GM21360 (cell line): ENCODE measurements at regions not wholly inside any gene's neighbourhood (a gene's known extent, or its start where the extent isn't known, plus 50 kb on each side); places are given as distances from the start of the nearest gene placed in this dataset.

Experiments used
- ATAC-seq: cut with Tn5 transposase; IDR thresholded peaks from one replicate; pipeline ENCODE4 v1.9.1; 2021; ENCODE audit warnings: mild to moderate bottlenecking, moderate library complexity; ENCODE audit not compliant: unreplicated experiment

DNA sequence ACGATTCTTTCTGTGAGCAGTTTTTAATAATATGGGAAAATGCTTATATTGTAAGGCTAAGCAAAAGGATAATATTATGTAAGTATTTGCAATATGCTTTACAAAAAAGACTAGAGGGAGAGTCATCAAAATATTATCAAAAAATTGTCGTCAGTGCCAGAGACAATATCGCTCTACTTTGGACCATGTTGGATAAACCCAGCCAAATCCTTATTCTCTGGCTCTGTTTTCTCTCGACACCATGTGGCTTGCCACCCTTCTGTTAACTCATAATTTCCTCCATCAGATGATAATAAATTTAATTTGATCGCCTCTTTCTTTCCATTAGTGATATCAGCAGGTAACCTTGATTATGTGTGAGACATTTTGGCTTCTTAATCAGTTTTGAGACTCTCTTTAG is 129.9 kb downstream of the CDC42EP3 start:
- ATAC-seq: no peak

DNA sequence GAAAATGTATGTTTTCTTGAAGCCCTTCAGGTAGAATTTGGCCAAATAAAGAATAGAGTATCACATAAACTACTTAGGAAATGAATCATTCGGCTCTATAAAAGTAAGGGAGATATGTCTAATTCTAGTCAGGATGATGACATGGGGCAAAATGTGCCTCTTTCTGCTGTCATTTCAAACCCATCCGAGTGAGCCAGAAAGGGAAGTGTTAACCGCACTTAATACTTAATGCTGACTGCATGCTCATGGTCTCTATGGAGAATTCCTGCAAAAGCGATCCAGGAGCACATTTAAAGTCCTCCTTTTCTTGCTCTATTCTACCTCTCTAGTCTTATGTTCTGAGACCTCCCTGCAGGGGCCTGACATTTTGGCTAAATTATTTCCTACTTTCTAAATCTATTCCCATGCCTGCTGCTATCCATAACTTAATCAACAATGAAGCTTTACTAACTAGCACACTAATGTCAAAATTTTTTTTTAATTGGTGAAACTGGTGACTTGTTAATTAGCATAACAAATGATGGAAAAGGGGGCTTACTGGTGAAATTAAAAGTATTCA is 127.4 kb downstream of the CDC42EP3 start:
- no peak for ATAC-seq

DNA sequence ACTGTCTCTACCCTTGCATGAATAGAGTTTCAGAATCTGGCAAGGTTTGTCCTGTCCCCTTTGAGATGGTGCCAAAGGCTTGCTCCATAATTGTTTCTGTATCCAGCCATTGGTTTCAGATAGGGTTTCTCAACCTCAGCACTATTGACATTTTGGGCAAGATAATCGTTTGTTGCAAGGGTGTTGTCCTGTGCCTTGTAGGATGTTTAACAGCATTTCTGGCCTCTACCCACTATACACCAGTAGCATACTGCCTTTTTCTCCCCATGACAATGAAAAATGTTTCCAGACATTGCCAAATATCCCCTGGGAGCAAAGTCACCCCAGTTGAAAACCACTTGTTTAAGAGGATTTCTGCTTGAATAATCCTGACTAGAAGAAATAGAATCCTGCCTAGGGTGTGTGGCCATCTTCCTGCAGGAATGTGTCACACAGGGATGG is 126.8 kb downstream of the CDC42EP3 start:
- no peak for ATAC-seq

DNA sequence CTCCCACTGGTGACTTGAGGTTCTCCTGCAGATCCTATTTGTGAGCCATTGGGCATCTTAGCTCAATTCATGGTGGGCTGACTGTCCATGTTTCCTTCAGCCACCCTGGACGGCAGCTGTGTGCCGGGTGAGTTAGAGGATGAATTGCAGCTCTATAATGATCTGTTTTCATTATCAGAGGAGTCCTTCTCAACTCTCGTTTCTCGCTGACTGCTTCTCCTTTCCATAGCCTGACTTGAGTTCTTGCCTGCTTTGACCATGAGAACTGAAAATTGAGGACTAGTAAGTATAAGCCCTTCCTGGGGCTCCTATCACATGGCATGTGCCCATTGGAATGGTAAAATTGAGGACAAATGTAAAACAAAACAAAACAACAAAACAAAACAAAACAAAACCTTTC is 121.8 kb downstream of the CDC42EP3 start:
- peak; percentile 53 for ATAC-seq

DNA sequence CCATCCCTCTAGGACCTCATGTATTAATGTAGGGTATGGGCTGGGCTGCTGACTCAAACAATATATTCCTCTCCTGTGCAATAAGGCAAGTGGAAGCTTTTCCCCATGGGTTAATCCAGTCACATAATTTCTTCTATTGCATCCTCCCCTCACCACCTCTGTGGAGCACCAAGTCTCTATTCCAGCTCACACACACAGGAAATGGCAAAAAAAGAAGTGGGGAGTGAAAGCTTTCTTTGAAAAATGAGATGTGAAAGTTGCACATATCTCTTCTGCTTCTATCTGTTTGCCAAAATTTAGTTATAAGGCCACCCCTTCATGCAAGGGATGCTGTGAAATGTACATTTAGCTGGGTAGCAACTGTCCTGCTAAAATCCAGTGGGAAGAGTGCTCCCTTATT is 121.3 kb downstream of the CDC42EP3 start:
- no peak for ATAC-seq

DNA sequence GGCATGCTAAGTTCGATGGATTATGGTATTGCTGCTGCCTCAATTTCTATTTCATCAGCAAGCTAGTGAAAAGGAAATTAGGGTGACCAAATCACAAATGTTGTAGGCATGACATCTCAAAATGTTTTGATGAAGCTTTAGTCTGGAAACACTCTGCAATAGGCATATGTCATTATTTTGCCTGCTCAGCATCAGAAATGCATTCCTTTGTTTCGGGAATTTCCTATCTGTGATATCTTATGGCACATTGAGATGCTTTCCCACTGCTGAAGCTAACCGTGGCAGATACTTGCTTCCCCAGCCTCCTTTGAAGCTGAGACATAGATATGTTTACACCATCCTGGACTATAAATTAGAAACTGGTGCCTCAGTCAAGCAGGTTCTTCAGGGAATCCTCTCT is 119.7 kb downstream of the CDC42EP3 start:
- no peak for ATAC-seq

DNA sequence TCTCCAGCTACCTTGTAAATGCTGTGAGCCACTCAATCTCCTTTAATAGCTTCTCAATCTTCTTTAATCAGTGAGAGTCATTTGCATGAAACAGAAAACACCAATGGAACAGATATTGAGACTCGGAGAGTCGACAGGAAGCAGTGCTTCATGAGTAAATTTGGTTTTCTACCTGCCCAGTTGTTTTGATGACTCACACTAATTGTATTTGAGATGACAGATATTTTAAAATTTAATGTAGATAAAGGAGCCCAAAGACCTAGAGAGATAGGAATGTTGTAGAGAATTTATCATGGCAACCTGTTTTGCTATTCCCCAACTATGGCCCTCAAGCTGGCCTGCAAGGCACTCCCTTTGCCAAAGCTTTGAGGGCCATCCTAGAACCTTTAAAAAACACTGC is 119.1 kb downstream of the CDC42EP3 start:
- ATAC-seq: no peak

DNA sequence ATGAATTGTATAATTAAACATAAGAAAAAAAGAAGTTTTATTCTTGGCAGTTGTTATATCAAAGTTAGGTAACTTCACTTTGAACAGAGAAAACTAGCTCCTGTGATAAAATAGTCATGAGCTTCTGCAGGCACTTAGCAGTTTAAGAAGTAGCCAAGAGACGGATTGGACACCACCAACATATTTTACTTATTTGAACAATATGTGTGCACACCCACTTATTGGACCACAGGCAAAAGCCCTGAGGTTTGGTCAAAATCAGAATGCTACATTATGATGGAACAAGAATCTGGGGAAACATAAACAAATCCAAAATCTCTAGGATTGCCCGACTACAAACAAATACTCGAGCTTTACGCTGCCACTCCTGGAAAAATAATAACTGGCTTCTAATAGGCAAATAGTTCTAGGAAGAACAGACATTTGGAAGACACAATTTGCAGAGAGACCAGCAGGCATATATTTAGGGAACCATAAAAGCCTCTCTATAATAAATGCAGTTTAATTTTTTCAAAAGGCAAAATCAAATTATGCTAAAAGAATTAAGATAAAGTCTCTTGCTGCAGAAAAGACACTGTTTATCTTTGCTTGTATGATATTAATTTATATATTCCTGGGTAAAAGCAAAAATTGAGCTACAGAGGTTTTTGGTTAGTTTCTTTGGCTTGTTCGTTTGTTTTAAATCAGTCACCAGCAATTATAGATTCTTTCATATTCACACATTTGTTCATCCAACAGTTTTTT is 117.9 kb downstream of the CDC42EP3 start:
- no peak for ATAC-seq

DNA sequence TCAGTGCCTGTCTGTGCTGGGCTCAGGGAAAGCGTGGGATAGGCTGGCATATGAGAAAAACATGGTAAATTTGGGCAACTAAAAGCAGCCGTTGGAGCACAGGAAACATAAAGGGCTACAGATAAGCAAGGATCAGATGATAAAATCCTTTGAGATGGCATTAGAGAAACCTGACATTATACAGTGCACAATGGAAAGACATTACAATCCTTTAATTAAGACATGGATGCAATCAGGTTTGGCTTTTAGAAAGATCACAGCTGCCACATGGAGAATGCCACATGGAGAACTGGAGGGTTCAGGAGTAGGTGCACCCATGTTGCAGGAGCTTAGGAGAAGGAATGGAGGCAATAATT is 117.3 kb downstream of the CDC42EP3 start:
- no peak for ATAC-seq

DNA sequence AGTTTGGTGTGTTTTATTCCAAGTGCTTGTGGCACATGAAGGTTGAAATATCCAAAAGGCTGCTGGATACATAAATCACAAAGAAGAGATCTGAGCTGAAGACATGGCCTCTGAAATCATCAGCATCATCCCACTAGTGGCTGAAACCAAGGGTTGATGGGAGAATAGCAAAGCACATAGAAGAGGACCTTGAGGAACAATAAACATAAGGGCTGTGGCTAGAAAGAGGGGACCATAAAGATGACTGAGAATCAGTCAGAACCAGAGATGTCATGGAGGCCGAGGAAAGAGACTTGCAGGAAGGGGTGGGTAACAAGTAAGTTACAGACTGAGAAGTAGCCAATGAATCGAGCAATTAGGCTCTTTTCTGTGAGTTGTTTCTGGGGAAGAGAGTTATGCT is 116.8 kb downstream of the CDC42EP3 start:
- ATAC-seq: no peak

DNA sequence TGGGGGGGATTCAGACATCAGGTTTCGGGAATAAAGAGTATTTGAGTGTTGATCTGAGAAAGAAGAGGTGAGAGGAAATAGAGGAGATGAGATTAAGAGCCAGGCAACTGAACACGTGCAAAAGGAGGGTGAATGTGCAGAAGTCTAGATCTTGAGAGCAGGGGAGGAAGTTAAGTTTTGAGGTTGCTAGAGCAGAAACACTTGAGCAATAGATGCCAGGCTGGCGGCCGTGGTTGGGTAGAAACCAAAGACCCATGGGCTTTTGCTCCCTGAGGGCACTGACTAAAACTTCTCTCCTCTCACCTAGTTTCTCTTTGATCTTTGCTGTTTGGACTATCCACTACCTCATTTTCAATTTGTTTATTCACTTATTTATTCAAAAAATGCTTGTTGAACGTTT is 116.0 kb downstream of the CDC42EP3 start:
- no peak for ATAC-seq

DNA sequence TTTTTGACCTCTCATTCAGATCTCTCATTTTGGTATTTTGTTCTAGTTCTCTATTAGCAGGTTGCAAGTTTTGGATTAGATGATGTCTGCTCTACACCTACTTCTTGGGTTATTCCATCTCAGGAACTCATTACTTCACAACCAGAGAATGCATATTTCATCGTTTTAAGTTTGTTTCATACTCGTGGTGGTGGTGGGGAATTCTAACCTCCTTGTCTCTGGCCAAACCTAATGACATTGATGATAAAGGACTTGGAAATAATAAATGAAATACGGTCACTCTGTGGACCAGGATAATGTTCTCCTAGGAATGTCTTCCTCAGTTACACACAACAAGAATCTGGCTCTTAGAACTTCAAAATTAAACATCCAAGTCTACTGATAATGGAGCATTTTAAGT is 115.2 kb downstream of the CDC42EP3 start:
- ATAC-seq: no peak

DNA sequence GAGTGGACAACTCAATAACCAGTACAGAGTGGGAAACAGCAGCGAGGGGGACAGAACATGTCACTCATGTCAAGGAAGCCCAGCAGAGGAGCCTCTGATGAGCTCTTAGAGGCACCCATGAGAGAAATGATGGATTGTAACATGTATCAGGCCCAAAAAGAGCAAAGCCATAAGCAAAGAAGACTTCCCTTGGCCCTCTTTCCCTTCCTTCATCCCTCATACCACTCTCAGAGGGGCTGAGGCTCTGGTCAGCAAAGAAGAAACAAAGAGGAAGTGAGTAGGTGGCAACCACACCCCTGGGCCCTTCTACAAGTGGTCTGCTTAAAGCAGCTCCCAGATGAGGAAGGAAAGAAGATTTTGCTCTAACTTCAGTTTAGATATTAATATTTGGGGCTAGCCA is 112.8 kb downstream of the CDC42EP3 start:
- no peak for ATAC-seq

DNA sequence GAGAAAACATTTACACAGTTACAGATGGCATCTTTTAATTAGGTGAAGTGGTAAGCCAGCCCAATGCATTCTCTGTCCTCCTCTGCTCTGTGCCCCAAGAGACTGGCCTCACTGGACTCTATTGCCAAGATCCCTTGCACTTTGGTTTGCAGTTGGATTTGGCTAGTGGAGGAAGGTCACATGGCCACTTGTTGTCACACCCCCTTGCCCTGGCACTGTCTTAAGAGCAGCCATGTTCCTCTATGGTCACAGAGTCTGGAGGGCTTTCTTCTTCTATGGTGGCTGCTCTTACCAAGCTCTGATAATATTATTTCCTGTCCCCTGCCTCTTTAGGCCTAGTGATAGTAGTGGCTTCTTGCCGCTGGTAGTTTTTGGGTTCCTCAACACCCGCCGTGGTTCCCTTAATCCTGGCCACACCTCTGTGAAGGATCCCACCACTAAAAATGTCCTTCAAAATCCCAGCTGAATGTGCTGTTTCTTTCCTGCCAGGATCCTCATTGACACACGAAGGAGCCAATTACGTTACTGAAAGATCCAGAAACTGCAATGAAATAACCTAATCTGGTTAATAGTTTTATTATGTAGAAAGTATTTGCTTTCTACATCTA is 111.1 kb downstream of the CDC42EP3 start:
- ATAC-seq: no peak

DNA sequence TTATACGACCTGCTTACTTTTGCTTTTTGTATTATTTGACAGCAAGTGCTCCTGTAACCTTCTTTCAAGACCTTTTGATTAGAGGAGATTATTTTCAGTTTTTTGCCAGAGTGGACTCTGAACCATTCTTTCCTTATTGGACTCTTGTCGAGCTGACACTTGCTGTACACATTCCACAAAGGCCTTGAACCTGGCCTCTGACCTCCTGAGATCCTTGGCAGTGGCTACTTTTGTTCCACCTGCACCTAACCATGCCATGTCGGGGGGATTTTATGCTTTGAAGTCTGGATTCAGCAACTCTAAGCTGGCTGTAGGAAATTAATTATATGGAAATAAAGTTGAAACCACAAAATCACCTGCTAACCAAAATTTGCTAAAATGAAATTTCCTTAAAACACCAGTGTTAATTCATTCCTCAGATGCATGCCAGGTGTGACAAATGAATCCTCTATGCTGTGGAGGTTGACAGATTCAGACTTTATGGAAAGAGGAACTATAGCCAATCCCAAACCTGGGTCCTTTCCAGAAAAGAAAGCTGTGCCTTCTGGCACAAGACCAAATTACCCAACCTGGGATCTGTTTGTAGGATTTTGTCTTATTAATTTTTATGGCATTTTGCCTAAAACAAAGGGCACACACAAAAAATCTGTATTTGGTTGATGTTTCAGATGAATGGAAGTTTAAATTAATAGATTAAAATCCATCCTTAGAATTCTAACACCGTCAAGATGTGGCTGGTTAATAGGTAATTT is 110.4 kb downstream of the CDC42EP3 start:
- no peak for ATAC-seq

DNA sequence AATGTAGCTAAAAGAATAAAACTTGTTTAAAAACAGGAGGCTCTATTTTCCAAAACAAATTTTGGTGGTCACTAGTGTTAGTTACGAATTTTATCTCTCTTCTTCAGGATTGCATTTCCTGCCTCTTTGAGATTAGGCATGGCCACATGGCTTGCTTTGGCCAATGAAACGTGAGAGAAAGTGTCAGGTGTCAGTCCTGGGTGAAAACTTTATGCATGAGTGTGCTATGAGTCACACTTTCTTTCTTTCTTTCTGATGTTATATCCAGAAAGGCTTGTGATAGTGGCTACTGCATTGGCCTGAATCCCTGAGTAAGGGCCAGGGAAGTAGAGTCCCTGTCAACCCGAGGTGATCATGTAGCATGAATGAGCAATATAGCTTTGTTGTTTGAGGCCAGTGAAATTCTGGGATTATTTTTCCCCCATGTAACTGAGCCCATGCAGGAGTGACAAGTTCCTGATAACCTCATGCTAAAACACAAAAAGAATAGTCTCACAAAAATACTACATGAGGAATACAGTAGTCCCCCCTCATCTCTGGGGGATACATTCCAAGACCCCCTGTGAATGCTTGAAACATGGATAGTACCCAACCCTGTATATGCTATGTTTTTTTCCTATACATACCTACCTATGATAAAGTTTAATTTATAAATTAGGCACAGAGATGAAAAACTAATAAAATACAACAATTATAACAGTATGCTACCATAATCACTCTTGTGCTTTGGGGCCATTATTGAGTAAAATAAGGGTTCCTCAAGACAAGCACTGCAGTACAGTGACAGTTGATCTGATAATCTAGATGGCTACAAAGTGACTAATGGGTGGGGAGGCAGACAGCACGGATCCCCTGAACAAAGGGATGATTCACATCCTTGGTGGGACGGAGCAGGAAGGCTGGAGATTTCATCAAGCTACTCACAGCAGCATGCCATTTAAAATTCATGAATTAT is 109.5 kb downstream of the CDC42EP3 start:
- peak; percentile 43 for ATAC-seq

DNA sequence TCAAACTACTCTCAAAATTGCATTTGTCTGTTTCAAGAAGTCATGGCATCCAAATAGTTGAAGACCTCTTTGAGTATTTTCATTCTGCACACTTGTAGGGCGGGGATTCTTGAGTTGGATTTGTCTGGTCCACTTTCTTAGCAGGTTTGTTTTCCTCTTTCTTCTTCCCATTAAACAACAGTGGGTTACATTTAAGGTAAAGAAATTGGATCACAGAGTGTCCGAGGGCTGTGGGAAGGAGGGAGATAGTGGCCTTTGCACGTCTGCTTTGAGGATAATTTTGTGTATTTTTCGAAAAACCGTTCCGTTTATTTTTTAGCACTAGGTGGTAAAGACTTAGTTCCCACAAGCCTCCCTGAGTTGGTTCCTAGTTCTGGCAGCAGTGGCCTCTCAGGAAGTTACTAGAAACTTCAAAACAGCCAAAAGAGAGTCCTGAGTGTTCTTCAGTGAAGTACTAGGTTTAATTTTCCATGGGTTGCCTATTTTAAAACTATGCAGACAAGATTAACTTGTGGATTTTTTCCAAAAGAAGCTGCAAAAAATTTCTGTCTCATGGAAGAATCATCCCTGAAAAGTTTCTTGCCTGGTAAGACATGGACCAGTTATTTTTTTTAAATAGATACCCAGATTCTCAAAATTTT is 107.9 kb downstream of the CDC42EP3 start:
- no peak for ATAC-seq

DNA sequence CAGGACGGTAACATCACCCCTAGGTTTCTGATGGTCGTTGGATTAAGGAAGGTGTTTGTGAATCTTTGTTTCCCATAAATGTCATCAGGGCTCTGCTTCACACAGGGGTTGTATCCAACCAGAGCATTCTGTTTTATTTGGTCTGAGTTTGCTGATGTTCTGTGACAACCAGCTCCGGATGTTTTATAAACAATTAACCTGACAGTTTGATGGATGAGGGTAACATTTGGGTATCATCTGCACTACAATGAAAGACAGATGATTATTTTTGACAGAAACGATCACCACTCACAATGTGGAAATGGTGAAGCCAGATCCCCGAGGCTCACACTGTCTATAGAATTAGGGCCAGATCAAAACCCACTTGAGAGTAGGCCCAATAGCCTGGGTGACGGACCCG is 107.1 kb downstream of the CDC42EP3 start:
- ATAC-seq: no peak

DNA sequence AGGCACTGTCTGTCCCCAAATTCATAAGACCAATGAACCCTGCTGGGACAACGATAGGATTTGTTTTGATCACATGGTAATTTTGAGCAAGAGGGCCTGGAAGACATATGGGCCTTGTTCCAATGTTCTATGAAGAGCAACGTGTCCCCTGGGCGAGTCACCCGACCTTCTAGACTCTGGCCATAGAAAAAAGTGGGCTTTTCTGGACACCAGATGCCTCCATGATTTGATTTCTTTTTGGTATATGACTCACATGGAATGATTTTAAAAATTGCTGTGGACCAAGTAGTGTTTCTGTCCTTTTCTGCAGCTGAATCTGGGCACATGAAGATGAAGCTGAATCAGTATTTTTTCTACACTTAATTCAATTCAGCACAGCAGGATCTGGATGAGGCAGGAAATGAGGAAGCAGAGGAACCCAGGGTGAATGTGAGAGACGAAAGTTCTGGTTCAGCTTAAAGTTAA is 104.9 kb downstream of the CDC42EP3 start:
- no peak for ATAC-seq

DNA sequence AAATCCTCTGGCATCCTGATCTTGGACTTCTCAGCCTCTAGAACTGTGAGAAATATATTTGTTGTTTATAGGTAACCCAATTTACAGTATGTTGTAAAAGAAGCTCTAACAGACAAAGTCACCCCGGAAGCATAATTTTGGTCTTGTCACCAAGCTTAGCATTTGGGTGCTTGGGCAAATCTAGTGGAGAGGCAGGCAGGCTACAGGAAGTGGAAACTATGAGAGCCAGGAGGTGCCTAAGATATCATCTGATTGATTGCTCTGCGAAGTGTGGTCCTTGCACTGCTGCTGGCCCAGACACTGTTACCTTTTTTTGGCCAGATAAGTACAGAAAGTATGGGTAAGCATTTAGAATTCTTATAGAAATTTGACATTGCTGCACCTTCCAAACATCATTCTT is 102.9 kb downstream of the CDC42EP3 start:
- ATAC-seq: no peak
